NCI-H2171 (cell line): ENCODE measurements at regions not wholly inside any gene's neighbourhood (a gene's known extent, or its start where the extent isn't known, plus 50 kb on each side); places are given as distances from the start of the nearest gene placed in this dataset.

Source experiments
- DNase-seq: peaks from one replicate; lab custom pipeline; 2025; lab: John Stamatoyannopoulos, UW

- no peak for DNase-seq
These were observed 86.9 kb upstream of the TMEM161B start for GRCh38 chr5:88355490-88356050.

DNA sequence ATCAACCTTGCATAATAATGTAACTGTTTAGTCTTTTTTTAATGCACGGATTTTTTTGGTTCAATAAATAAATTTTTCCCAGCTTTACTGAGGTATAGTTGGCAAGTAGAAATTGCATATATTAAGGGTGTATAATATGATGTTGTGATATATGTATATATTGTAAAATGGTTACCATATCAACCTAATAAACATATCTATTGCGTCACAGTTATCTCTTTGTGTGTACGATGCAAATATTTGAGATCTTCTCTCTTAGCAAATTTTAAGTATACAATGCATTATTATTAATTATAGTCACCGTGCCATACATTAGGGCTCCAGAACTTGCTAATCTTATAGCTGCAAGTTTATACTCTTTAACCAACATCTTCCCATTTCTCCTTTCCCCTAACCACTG is 57.2 kb upstream of the TMEM161B start:
- DNase-seq, result no peak

GRCh38 chr5:88322785-88323184 is 54.1 kb upstream of the TMEM161B start:
- DNase-seq, result no peak
